GM12865 (cell line): ENCODE measurements at regions not wholly inside any gene's neighbourhood (a gene's known extent, or its start where the extent isn't known, plus 50 kb on each side); places are given as distances from the start of the nearest gene placed in this dataset.
A peak's percentile ranks its signal among the peaks of the same experiment; 100 is the strongest.

Experiments used
- DNase-seq: peaks from one replicate; pipeline ENCODE4 v3.0.0; 2010; ENCODE audit warnings: low read depth
- H3K4me3 ChIP-seq: 2 replicates; pipeline ENCODE4 v1.5.1; 2011; ENCODE audit warnings: mild to moderate bottlenecking, low read depth, low read length, control low read depth
- TF ChIP-seq, protein P1 (sequence below): IDR thresholded peaks from 2 replicates; pipeline ENCODE4 v1.5.1; 2011; ENCODE audit warnings: low read length, control low read depth, low read depth, inconsistent platforms; ENCODE audit not compliant: insufficient read depth; ENCODE audit errors: missing control alignments

DNA sequence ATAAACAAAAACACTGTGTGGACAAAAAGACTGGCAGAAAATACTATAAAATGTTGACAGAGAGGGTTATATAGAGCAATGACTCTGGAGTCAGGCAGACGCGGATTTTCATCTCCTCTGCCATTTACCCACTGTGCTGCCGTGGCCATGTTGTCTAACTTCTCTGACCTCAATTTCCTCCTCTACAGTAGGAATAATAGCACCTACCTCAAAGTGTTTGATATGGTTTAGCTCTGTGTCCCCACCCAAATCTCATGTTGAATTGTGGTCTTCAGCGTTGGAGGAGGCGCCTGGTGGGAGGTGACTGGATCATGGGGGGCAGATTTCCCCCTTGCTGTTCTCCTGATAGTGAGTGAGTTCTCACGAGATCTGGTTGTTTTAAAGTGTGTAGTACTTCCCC, 78.2 kb upstream of the CALN1 start:
- TF ChIP-seq, protein P1, sequence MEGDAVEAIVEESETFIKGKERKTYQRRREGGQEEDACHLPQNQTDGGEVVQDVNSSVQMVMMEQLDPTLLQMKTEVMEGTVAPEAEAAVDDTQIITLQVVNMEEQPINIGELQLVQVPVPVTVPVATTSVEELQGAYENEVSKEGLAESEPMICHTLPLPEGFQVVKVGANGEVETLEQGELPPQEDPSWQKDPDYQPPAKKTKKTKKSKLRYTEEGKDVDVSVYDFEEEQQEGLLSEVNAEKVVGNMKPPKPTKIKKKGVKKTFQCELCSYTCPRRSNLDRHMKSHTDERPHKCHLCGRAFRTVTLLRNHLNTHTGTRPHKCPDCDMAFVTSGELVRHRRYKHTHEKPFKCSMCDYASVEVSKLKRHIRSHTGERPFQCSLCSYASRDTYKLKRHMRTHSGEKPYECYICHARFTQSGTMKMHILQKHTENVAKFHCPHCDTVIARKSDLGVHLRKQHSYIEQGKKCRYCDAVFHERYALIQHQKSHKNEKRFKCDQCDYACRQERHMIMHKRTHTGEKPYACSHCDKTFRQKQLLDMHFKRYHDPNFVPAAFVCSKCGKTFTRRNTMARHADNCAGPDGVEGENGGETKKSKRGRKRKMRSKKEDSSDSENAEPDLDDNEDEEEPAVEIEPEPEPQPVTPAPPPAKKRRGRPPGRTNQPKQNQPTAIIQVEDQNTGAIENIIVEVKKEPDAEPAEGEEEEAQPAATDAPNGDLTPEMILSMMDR = no peak
- DNase-seq = no peak
- no peak overlapping the region for H3K4me3 ChIP-seq

GRCh38 chr7:72481934-72482333, 69.8 kb upstream of the CALN1 start:
- no peak for DNase-seq
- no peak overlapping the region for H3K4me3 ChIP-seq
- TF ChIP-seq, protein P1 = no peak

GRCh38 chr7:72476608-72477305, 64.6 kb upstream of the CALN1 start:
- DNase-seq = no peak
- TF ChIP-seq, protein P1 = peak; percentile 19
- H3K4me3 ChIP-seq = no peak overlapping the region

DNA sequence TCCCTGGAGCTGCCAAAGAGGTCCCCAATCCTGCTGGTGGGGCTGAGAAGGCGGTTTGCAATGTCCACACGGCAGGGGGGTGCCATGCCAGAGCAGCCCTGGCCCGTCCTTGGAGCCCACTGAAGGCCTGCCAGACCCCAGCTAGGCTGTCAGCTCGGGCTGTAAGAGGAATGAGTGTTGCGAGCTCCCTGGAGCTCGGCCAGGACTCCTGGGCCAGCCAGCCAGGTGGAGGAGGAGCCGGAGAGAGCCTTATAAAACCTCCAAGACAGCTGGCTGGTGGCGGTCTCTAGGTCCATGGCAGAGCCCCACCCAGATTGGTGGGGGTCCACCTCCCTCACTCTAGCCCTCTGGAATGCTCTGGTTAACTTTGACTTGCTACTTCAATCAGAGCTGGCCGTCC, 55.1 kb upstream of the CALN1 start:
- H3K4me3 ChIP-seq = no peak overlapping the region
- no peak for DNase-seq
- TF ChIP-seq, protein P1 = no peak

- no peak for DNase-seq
- TF ChIP-seq, protein P1 = no peak
- H3K4me3 ChIP-seq = no peak overlapping the region
Observed at GRCh38 chr7:72466797-72467196, 54.7 kb upstream of the CALN1 start.

DNA sequence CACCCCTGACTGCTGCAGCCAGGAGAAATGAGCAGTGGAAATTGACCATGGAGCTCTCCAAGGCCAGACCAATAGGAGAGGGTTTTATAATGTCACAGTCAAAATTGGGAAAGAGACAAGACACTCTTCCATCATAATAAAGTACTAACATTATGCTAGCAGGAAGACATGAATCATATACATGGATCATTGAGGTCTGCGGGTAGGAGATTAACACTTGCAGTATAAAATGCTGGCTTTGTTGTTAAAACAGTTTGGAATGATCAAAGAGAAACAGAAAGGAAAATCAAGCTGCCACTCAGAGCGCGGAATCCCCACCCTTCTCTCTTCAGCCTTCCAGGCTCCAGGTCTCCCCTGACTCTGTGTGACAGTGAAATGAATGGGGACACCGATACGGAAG, 53.4 kb upstream of the CALN1 start:
- no peak overlapping the region for H3K4me3 ChIP-seq
- DNase-seq = no peak
- TF ChIP-seq, protein P1 = no peak

DNA sequence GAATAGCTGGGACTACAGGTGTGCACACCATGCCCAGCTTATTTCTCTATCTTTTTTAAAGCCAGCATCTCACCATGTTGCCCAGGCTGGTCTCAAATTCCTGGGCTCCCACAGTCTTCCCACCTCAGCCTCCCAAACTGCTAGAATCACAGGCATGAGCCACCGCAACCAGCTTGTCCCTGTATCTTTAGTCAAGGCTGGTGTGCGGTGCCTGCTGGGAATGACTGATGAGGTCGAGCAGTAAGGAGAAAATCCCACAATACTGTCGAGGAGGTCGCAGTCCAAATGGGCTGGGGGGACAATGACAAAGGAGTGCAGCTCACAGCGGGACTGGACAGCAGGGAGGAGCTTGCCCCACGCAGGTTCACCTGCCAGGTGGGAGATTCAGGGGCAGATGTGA, 50.2 kb upstream of the CALN1 start:
- TF ChIP-seq, protein P1 = no peak
- H3K4me3 ChIP-seq = no peak overlapping the region
- DNase-seq = no peak
